ENCODE measurements at regions not wholly inside any gene's neighbourhood (a gene's known extent, or its start where the extent isn't known, plus 50 kb on each side); places are given as distances from the start of the nearest gene placed in this dataset.
A peak's percentile ranks its signal among the peaks of the same experiment; 100 is the strongest.

DNA sequence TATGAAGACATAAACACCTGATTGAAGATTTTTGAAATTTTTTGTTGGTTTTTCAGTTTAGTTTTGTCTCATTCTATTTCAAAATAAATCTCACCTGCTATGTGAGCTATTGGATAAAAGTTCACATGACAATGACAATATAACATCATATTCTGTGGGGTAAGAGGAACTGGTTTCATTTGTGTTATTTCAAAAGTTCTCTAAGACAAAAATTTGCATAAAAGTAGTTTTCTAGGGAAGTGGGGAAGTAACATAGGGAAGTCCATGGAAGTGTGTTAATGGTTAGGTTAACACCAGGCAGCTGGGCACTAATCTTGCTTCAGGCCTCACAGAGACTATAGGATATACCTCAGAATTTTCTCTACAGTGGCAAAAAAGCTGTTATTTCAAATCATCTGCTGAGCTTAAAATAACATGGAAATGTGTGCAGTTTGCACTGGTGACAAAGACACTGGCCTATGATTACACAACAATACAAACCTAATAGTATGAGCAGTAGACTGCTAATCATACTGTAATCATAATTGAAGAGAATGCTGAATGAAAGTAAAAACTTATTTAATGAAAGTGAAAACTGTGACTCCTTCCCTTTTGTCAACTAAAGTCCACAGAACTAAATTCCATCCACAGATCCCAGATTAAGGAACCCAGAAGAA lies 710.6 kb upstream of the TMEM132C start:
- DNase-seq (ENCODE audit: low read depth, low spot score): no peak

- DNase-seq (ENCODE audit: low read depth, low spot score): no peak
Observed at GRCh38 chr12:127558361-127558760, 708.6 kb upstream of the TMEM132C start.

- DNase-seq (ENCODE audit: low read depth, low spot score): peak; percentile 91
Observed at GRCh38 chr12:127559349-127560040, 707.5 kb upstream of the TMEM132C start.

DNA sequence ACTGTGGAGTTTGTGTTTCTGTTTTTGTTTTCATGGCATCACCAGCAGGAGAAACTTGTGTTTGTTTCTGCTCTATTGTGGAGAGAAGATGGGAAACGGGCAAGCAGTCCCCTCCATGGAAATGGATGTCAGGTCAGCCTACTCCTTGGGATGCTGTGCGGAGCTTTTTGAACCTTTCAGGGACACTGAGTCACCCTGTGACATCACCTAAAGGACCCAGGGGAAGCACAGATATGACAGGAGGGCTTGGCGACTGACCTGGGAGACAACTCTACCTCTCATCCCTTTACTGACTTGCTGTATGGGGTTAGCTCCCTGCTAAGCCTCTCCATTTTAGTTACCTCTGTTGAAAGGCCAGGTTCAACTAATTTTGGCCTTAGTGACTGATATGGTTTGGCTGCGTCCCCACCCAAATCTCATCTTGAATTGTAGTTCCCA lies 706.9 kb upstream of the TMEM132C start:
- no peak for DNase-seq (ENCODE audit: low read depth, low spot score)

DNA sequence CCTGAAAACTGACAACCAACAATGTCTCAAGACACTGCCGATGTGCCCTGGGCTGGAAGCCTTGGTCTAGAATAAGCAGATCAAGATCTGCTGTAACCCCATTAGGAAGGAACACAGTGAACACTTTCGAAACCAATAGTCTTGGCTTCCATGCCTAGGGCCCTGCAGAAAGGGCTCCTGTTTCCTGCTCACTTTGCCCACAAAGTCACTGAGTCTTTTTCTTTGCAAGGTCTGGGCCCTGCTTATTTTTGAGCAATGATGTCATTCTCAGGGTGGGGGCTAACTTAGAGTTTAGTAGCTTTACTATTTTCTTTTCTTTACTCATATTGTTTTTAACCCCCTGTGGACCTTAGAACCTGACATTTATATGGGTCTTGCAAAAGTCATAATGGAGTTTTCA lies 704.2 kb upstream of the TMEM132C start:
- no peak for DNase-seq (ENCODE audit: low read depth, low spot score)

GRCh38 chr12:127565241-127565640 lies 701.7 kb upstream of the TMEM132C start:
- no peak for DNase-seq (ENCODE audit: low read depth, low spot score)

DNA sequence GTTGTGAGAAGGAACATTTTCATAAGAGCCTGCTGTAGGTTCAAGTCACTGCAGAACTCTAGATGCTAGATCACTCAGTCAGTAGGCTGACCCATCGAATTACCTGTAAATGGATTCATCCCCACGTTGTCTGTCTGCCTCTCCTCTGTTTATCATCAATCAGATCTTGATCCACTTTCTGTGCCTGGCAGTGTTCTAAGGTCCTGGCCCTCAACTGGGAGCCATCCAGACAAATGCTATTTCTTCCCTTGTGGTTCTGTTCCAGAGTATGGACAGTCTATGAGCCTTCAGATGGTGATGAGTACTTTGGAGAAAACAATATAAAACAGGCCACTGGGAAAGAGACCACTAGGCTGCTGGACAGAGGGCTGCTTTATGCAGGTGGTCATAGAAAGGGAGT lies 699.4 kb upstream of the TMEM132C start:
- DNase-seq (ENCODE audit: low read depth, low spot score): no peak

GRCh38 chr12:127570387-127570786 lies 696.6 kb upstream of the TMEM132C start:
- DNase-seq (ENCODE audit: low read depth, low spot score): no peak

DNA sequence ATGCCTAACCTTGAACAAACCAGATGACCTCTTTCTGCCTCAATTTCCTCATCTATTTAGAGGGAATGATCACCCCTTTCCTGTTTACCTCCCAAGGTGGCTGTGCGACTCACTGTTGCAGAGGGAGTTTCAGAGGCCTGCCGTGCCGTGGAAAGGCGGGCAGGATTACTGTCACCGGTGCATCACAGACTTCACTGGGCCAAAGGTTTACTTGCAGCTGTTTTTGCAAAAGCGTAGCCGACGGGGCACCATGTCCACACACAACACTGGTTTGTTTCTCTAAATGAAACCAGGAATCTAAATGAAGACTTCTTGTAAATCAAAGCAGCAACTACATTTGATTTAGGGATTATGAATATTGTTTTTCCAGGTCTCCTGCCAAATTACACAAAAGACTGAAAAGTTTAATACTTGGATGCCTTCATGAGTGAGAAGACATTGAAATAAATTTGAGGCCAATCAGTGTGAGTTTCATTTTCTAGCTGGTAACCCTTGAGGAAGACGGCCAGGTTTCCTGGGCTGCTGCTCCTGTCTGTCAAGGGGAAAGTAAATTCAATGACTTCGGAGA lies 696.1 kb upstream of the TMEM132C start:
- DNase-seq (ENCODE audit: low read depth, low spot score): peak; percentile 16

DNA sequence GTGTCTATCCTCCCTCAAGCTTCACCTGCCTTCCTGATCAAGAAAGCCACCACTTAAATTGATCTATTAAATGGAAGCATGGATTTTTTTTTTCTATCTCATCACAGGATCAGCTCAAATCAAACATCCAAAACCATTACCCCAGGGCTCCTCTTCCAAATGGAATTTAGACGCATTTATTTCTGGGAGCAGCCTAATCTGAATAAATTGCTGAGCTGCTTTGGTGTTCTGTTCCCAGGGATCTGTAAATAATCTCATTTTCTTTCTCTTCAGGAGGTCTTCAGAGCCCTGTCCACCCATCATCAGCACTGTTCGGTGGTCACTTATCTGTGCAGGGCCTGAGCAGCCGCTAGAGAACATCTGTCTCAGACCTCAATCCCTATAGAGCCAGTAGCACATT lies 695.4 kb upstream of the TMEM132C start:
- DNase-seq (ENCODE audit: low read depth, low spot score): no peak

GRCh38 chr12:127579446-127579845 lies 687.5 kb upstream of the TMEM132C start:
- DNase-seq (ENCODE audit: low read depth, low spot score): no peak

DNA sequence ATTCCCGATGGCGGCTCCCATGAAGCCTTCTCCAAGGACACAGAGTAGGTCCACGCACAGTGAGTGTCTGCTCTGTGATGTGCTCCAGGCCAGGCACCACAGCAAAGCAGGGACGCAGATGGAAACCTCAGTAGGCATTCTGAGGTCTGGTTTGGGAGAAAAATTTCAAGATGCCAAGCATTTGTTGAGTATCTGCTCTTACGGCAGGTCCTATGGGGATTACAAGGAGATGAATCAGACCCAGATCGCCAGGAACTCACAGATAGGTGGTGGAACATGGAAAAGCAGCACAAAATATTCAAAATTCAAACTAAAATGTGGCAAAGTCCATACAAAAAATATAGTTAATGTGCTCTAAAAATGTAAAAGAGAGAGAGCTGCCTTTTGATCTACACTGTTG lies 684.9 kb upstream of the TMEM132C start:
- DNase-seq (ENCODE audit: low read depth, low spot score): no peak

GRCh38 chr12:127583041-127583440 lies 683.9 kb upstream of the TMEM132C start:
- DNase-seq (ENCODE audit: low read depth, low spot score): no peak

DNA sequence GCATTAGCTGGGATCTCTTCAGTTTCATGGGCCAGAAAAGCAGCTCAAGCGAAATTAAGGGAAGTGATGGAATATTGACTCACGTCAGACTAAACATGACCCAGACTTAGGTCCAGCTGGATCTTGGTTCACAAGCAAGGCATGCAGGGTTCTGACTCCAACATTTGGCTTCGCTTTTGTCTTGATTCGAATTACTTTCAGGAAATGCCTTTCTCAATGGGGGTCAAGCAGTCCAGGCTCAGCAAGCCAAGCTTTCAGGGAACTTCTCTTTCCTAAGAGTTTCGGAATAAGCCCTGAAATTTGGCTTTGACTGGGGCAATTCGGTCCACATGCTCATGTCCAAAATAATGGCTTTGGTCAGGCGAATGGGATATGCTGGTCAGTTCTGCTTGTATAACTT lies 678.7 kb upstream of the TMEM132C start:
- peak; percentile 79 for DNase-seq (ENCODE audit: low read depth, low spot score)

DNA sequence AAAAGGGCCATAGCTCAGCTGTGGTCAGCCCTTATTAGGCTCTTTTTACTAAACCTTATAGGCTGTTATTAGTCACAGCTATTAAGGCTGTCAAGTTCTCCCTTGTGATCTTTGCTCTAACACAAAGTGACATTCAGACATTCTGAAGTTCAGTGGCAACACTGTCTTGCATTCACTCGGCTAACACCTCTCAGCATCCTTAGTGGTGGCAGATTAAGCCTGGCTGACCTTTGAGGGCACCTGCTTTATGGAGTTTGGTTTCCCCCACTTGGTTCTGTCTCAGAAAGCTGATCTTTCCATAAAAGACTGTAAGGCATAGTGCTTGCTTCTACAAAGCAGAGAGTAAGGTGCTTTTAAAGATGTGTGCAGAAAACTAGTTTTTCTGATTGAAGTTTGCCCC lies 677.4 kb upstream of the TMEM132C start:
- DNase-seq (ENCODE audit: low read depth, low spot score): no peak

DNA sequence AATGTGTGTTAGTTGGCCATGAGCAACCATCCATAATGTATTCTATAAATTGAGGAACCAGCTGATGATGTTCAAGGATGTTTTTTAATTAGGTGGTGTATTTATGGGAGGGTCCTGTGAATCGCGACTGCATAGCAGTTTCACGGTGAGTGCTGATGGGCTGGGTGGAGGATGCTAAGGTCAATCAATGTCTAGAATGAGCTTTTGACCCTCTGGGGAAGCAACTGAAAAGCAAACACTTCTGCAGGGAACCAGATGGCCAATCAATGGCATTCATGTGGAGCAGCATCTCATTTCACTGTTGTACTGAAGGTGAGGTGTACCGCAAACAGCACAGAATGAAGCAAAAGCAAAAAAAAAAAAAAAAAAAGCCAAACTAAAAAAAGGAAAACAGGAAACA lies 676.1 kb upstream of the TMEM132C start:
- DNase-seq (ENCODE audit: low read depth, low spot score): no peak

GRCh38 chr12:127592245-127592644 lies 674.7 kb upstream of the TMEM132C start:
- no peak for DNase-seq (ENCODE audit: low read depth, low spot score)

DNA sequence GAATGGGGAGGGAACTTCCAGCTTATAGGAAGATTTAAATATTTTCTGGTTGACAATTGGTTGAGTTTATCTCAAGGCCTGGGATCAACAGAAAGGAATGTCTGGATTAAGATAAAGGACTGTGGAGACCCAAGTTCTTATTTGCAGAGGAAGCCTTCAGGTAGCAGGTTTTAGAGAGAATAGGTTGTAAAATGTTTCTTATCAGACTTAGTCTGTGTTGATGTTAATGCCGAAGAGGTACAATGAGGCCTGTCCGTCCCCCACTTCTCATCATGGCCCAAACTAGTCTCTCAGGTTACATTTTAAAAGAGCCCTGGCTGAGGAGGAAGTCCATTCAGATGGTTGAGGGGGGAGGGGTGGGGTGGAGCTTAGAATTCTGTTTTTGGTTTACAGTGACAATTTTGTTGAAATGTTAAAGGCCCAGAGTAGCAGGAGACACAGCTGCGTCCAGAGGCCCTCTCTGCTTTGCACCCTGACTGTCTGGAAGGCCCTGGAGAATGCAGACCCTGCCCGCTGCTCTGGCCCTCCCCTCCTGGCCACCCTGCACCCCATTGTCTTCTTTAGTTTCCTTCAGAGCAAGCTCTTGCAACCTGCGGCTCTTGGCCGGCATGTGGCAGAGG lies 672.5 kb upstream of the TMEM132C start:
- DNase-seq (ENCODE audit: low read depth, low spot score): no peak

- DNase-seq (ENCODE audit: low read depth, low spot score): no peak
Observed at GRCh38 chr12:127595506-127595905, 671.5 kb upstream of the TMEM132C start.

DNA sequence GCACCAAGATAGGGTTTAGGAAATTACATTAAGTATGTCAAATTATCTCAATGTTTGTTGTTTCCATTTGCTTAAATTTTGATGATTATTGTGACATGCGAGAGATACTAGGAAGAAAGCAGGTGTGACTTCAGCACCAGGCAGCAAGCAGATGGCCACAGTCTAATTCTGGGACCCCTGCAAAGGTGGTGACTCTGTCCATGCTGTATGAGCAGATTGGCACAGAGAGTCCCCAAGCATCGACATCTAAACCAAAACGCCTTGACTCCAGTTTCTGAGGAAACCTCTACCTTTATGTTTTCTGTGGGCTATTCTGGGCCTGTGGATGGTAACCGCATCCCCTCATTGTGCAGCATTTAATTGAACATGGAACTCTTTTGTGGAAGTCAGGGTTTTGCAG lies 670.1 kb upstream of the TMEM132C start:
- DNase-seq (ENCODE audit: low read depth, low spot score): no peak

DNA sequence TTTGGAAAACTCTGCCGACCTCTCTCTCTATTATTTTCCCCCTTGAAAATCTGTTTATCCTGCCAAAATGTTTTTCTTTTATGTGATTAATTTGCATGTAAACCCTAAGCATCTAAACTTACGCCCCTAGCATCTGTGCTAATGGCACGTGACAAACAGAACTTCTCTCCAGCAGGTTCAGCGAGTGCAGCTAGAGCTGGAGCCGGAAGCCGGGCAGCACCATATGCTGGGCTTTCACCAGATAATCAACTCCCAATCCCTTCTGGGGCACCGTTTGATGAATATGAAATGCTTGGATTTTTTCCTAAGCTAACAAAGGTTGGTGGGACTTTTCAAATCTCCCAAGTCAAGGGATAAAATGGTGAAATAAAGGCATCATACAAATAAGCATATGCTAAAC lies 667.5 kb upstream of the TMEM132C start:
- DNase-seq (ENCODE audit: low read depth, low spot score): no peak

- DNase-seq (ENCODE audit: low read depth, low spot score): no peak
Observed at GRCh38 chr12:127600211-127600610, 666.8 kb upstream of the TMEM132C start.

Data from brain pericyte (primary cell).